NCI-H510A treated with DMSO at 0.1 percent for 48 hours (cell line): ENCODE measurements at regions not wholly inside any gene's neighbourhood (a gene's known extent, or its start where the extent isn't known, plus 50 kb on each side); places are given as distances from the start of the nearest gene placed in this dataset.
"Not testable (repeated sequence)": the region's sequence is repeated elsewhere in the genome, so short reads cannot be mapped to it uniquely, and the experiment has no call there.

Experiments used
- DNase-seq: peaks from one replicate; lab custom pipeline; 2025; lab: John Stamatoyannopoulos, UW

- DNase-seq = no peak
Observed at GRCh38 chr6:170011204-170012036, 260.0 kb downstream of the ERMARD start.

GRCh38 chr6:170010665-170011203 lies 259.3 kb downstream of the ERMARD start:
- no peak for DNase-seq

GRCh38 chr6:170008294-170008785 lies 256.9 kb downstream of the ERMARD start:
- DNase-seq = no peak

GRCh38 chr6:170007468-170008293 lies 256.3 kb downstream of the ERMARD start:
- DNase-seq = no peak

- peak; percentile 14 for DNase-seq
Observed at GRCh38 chr6:170006900-170007467, 255.6 kb downstream of the ERMARD start.

- no peak for DNase-seq
Observed at GRCh38 chr6:170006071-170006899, 254.9 kb downstream of the ERMARD start.

- no peak for DNase-seq
Observed at GRCh38 chr6:170005665-170006064, 254.2 kb downstream of the ERMARD start.

GRCh38 chr6:170004585-170005210 lies 253.3 kb downstream of the ERMARD start:
- no peak for DNase-seq

- no peak for DNase-seq
Observed at GRCh38 chr6:170003451-170004160, 252.2 kb downstream of the ERMARD start.

GRCh38 chr6:170003027-170003426 lies 251.6 kb downstream of the ERMARD start:
- DNase-seq = no peak

GRCh38 chr6:170001782-170002181 lies 250.4 kb downstream of the ERMARD start:
- DNase-seq = not testable (repeated sequence)

- DNase-seq = no peak
Observed at GRCh38 chr6:170000071-170000843, 248.8 kb downstream of the ERMARD start.

- no peak for DNase-seq
Observed at GRCh38 chr6:169999367-169999766, 247.9 kb downstream of the ERMARD start.

- no peak for DNase-seq
Observed at GRCh38 chr6:169998457-169998856, 247.0 kb downstream of the ERMARD start.

GRCh38 chr6:169997930-169998218 lies 246.5 kb downstream of the ERMARD start:
- no peak for DNase-seq

- DNase-seq = no peak
Observed at GRCh38 chr6:169997187-169997929, 245.9 kb downstream of the ERMARD start.

GRCh38 chr6:169996378-169997051 lies 245.1 kb downstream of the ERMARD start:
- no peak for DNase-seq

- DNase-seq = no peak
Observed at GRCh38 chr6:169994739-169995138, 243.3 kb downstream of the ERMARD start.
